ENCODE measurements at regions not wholly inside any gene's neighbourhood (a gene's known extent, or its start where the extent isn't known, plus 50 kb on each side); places are given as distances from the start of the nearest gene placed in this dataset.
"Not testable (repeated sequence)": the region's sequence is repeated elsewhere in the genome, so short reads cannot be mapped to it uniquely, and the experiment has no call there.

DNA sequence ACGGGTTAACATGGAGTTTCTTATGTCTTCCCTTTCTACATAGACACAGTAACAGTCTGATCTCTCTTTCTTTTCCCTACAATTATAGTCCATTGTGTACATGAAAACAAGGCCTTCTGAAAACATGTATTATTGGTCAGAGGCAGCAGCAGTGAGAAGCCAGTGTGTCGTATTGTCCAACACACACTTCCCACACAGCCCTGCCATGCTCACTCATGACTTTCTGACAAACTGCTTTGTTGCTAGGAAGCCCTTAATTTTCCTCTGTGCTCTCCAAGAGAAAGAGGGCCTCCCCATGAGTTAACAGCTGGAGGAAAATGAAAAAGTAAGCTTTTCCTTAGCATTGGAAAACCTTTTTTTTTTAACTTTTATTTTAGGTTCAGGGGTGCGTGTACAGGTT, 56.4 kb upstream of the N4BP3 start:
- TF ChIP-seq IKZF1 (IDR thresholded peaks at IDR 0.05): no peak
- TF ChIP-seq ETV5 (CRISPR knock-in tag; IDR thresholded peaks at IDR 0.05; ENCODE audit: borderline replicate concordance): no peak
- TF ChIP-seq TEAD2 (CRISPR knock-in tag; IDR thresholded peaks at IDR 0.05): no peak
- no peak for TF ChIP-seq DNMT1 (CRISPR knock-in tag; IDR thresholded peaks at IDR 0.05)
- TF ChIP-seq NBN (conservative IDR thresholded peaks at IDR 0.05): no peak
- Histone ChIP-seq H3K79me2 (ENCODE audit: insufficient read depth, low read length) (no peaks in the 10 kb centered on the region), H3K4me3 (replicated peaks in 1 of 3; ENCODE audit: insufficient read depth in 1 of 3, low read depth in 2 of 3, low read length in 3 of 3) (no peak overlapping the region), H3K27me3 (ENCODE audit: control insufficient read depth in 1 of 2, insufficient read depth in 2 of 2, low read length in 2 of 2) (peaks cover 0 to 13% of the 10 kb centered on the region in 2 experiments; a peak in 1 of 5 replicates), H3K27ac (ENCODE audit: extremely low read length, insufficient read depth, low read length) (no peak overlapping the region), H2AFZ (ENCODE audit: low read length) (no peak overlapping the region), H3K9me3 (ENCODE audit: low read length) (no peaks in the 10 kb centered on the region), H3K4me1 (ENCODE audit: insufficient read depth, low read length) (no peaks in the 10 kb centered on the region), H3K9ac (ENCODE audit: insufficient read depth, low read depth, low read length) (no peak overlapping the region), H4K20me1 (ENCODE audit: insufficient read depth, low read length) (no peaks in the 10 kb centered on the region), H3K4me2 (ENCODE audit: low read depth, low read length) (no peak overlapping the region), H3K36me3 (replicated peaks in 1 of 2; ENCODE audit: control insufficient read depth in 1 of 2, insufficient read depth in 2 of 2, low read length in 2 of 2) (no peaks in the 10 kb centered on the region)
- no peak for ATAC-seq
- intact Hi-C loops (cut with micrococcal nuclease; ENCODE audit: unreplicated experiment) (no loop called here), in situ Hi-C loops (cut with HindIII; ENCODE audit: extremely low pct_ligation_motif_present, low pct_unique_long_range_greater_than_20kb) (loop anchor here (25.0 kb wide), 1 partner anchor 445 kb away; the partner anchor contains the start of gene B4GALT7)
- CTCF ChIA-PET (ENCODE audit: low intra/inter-chr PET ratio, low total read pairs): no interaction called here
- BruUV-seq (replicated peaks): no TSS peak
- POLR2A ChIA-PET: no interaction called here
- DNase-seq (ENCODE audit: low spot score): no peak
- WGBS (ENCODE audit: low lambda C conversion rate): 65% methylated on average over 3 of the region's 3 CpGs
- no peak for FAIRE-seq

GRCh38 chr5:178055536-178055935, 57.8 kb upstream of the N4BP3 start:
- H2AFZ ChIP-seq (ENCODE audit: low read length); H3K4me2 ChIP-seq (ENCODE audit: low read depth, low read length); H3K36me3 ChIP-seq (replicated peaks in 1 of 2; ENCODE audit: control insufficient read depth in 1 of 2, insufficient read depth in 2 of 2, low read length in 2 of 2); FAIRE-seq; intact Hi-C loops (cut with micrococcal nuclease; ENCODE audit: unreplicated experiment); H3K9me3 ChIP-seq (ENCODE audit: low read length); BruUV-seq (replicated peaks); H4K20me1 ChIP-seq (ENCODE audit: insufficient read depth, low read length); ATAC-seq; DNase-seq (ENCODE audit: low spot score); H3K27ac ChIP-seq (ENCODE audit: extremely low read length, insufficient read depth, low read length); H3K79me2 ChIP-seq (ENCODE audit: insufficient read depth, low read length); H3K9ac ChIP-seq (ENCODE audit: insufficient read depth, low read depth, low read length); CTCF ChIA-PET (ENCODE audit: low intra/inter-chr PET ratio, low total read pairs); H3K4me3 ChIP-seq (replicated peaks in 1 of 3; ENCODE audit: insufficient read depth in 1 of 3, low read depth in 2 of 3, low read length in 3 of 3); POLR2A ChIA-PET; H3K4me1 ChIP-seq (ENCODE audit: insufficient read depth, low read length): not testable (repeated sequence)
- H3K27me3 ChIP-seq (ENCODE audit: control insufficient read depth in 1 of 2, insufficient read depth in 2 of 2, low read length in 2 of 2): peaks cover 0 to 13% of the 10 kb centered on the region in 2 experiments; a peak in 1 of 5 replicates
- WGBS (ENCODE audit: low lambda C conversion rate): 63% methylated on average over 24 of the region's 24 CpGs
- in situ Hi-C loops (cut with HindIII; ENCODE audit: extremely low pct_ligation_motif_present, low pct_unique_long_range_greater_than_20kb): loop anchor here (25.0 kb wide), 1 partner anchor 443 kb away; the partner anchor contains the start of gene B4GALT7

DNA sequence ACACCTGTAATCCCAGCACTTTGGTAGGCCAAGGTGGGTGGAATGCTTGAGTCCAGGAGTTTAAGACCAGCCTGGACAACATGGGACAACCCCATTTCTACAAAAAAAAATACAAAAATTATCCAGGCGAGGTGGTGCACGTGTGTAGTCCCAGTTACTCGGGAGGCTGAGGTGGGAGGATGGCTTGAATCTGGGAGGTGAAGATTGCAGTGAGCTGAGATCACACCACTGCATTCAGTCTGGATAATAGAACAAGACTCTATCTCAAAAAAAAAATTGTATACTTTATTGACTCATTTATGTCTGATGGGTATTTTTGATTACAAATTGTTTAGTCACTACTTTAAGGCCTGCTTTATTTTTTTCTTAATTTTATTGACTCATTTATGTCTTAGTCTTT, 56.0 kb upstream of the PROP1 start:
- POLR2A ChIA-PET; H3K4me1 ChIP-seq (ENCODE audit: insufficient read depth, low read length); H3K27me3 ChIP-seq (ENCODE audit: control insufficient read depth in 1 of 2, insufficient read depth in 2 of 2, low read length in 2 of 2); H3K36me3 ChIP-seq (replicated peaks in 1 of 2; ENCODE audit: control insufficient read depth in 1 of 2, insufficient read depth in 2 of 2, low read length in 2 of 2); intact Hi-C loops (cut with micrococcal nuclease; ENCODE audit: unreplicated experiment); H3K27ac ChIP-seq (ENCODE audit: extremely low read length, insufficient read depth, low read length); CTCF ChIA-PET (ENCODE audit: low intra/inter-chr PET ratio, low total read pairs); DNase-seq (ENCODE audit: low spot score); ATAC-seq; H3K9me3 ChIP-seq (ENCODE audit: low read length); H4K20me1 ChIP-seq (ENCODE audit: insufficient read depth, low read length); H2AFZ ChIP-seq (ENCODE audit: low read length); H3K79me2 ChIP-seq (ENCODE audit: insufficient read depth, low read length); H3K4me2 ChIP-seq (ENCODE audit: low read depth, low read length); FAIRE-seq; BruUV-seq (replicated peaks); H3K4me3 ChIP-seq (replicated peaks in 1 of 3; ENCODE audit: insufficient read depth in 1 of 3, low read depth in 2 of 3, low read length in 3 of 3); H3K9ac ChIP-seq (ENCODE audit: insufficient read depth, low read depth, low read length): not testable (repeated sequence)
- in situ Hi-C loops (cut with HindIII; ENCODE audit: extremely low pct_ligation_motif_present, low pct_unique_long_range_greater_than_20kb): loop anchor here (25.0 kb wide), 1 partner anchor 440 kb away; the partner anchor contains the start of gene B4GALT7
- WGBS (ENCODE audit: low lambda C conversion rate): 3% methylated on average over 3 of the region's 3 CpGs

DNA sequence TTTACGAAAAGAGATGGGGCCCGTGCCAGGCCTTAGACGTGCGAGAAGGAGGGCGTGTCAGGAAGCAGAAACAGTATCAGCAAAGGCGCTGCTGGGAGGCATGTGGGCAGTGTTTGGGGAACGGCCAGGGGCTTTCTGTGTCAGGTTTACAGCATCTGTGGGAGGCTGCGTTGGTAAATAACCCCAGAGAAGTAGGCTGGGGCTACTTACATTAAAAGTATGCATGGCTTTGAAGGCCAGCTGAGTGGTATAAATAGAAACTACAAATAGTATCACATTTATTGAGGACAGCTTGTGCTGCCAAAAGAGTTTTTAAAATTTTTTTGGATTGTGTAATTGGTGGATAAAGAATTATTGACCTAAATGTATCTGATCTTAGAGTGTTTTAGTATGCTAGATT, 54.8 kb upstream of the PROP1 start:
- H3K4me1 ChIP-seq (ENCODE audit: insufficient read depth, low read length); FAIRE-seq; H3K36me3 ChIP-seq (replicated peaks in 1 of 2; ENCODE audit: control insufficient read depth in 1 of 2, insufficient read depth in 2 of 2, low read length in 2 of 2); H3K4me3 ChIP-seq (replicated peaks in 1 of 3; ENCODE audit: insufficient read depth in 1 of 3, low read depth in 2 of 3, low read length in 3 of 3); H3K27ac ChIP-seq (ENCODE audit: extremely low read length, insufficient read depth, low read length); H3K4me2 ChIP-seq (ENCODE audit: low read depth, low read length); H3K9me3 ChIP-seq (ENCODE audit: low read length); H2AFZ ChIP-seq (ENCODE audit: low read length); H4K20me1 ChIP-seq (ENCODE audit: insufficient read depth, low read length); intact Hi-C loops (cut with micrococcal nuclease; ENCODE audit: unreplicated experiment); DNase-seq (ENCODE audit: low spot score); H3K79me2 ChIP-seq (ENCODE audit: insufficient read depth, low read length); ATAC-seq; H3K9ac ChIP-seq (ENCODE audit: insufficient read depth, low read depth, low read length); POLR2A ChIA-PET; BruUV-seq (replicated peaks); CTCF ChIA-PET (ENCODE audit: low intra/inter-chr PET ratio, low total read pairs); H3K27me3 ChIP-seq (ENCODE audit: control insufficient read depth in 1 of 2, insufficient read depth in 2 of 2, low read length in 2 of 2): not testable (repeated sequence)
- in situ Hi-C loops (cut with HindIII; ENCODE audit: extremely low pct_ligation_motif_present, low pct_unique_long_range_greater_than_20kb): loop anchor here (25.0 kb wide), 1 partner anchor 439 kb away; the partner anchor contains the start of gene B4GALT7
- WGBS (ENCODE audit: low lambda C conversion rate): no CpG with 5 or more reads among the region's 8 CpGs

Measured in HepG2 (cell line).